Erythroblast (primary cell): ENCODE measurements at regions not wholly inside any gene's neighbourhood (a gene's known extent, or its start where the extent isn't known, plus 50 kb on each side); places are given as distances from the start of the nearest gene placed in this dataset.
"Not testable (repeated sequence)": the region's sequence is repeated elsewhere in the genome, so short reads cannot be mapped to it uniquely, and the experiment has no call there.

Experiments
- DNase-seq, 2 experiments: peaks; one replicate each; lab custom pipeline; 2025; lab: John Stamatoyannopoulos, UW
- GATA1 ChIP-seq: IDR thresholded peaks from 2 replicates; pipeline ENCODE4 v1.6.1; 2011; ENCODE audit warnings: low read depth, mild to moderate bottlenecking, control low read depth, low read length, moderate library complexity
- POLR2A ChIP-seq: IDR thresholded peaks from 2 replicates; pipeline ENCODE4 v1.6.1; 2011; ENCODE audit warnings: mild to moderate bottlenecking, low read length

GRCh38 chr10:121266370-121266769 lies 331.9 kb downstream of the FGFR2 start:
- no peak for DNase-seq
- no peak for TF ChIP-seq POLR2A
- no peak for TF ChIP-seq GATA1

GRCh38 chr10:121267236-121268003 lies 330.8 kb downstream of the FGFR2 start:
- no peak for DNase-seq
- TF ChIP-seq GATA1 = no peak
- TF ChIP-seq POLR2A = no peak

DNA sequence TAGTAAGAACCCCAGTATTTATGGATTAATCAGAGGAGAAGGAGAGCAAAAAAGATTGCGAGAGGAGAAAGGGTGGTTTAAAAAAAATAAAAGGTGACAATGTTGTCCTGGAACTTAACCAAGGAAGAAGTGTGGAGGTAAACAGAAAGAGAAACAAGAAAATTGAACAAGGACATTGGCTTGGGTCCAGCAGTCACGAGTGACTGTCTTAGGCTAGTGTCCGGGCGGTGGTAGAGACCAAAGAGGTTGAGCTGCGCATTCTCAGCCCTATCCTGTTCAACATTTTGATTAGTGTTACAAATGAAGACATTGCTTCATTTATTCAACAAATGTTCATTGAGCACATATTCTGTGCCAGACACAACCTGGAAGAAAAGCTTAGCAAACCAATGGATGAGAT lies 329.9 kb downstream of the FGFR2 start:
- no peak for TF ChIP-seq POLR2A
- TF ChIP-seq GATA1 = no peak

GRCh38 chr10:121268863-121269432 lies 329.3 kb downstream of the FGFR2 start:
- no peak for TF ChIP-seq POLR2A
- TF ChIP-seq GATA1 = no peak
- no peak for DNase-seq

More for the DNA sequence above, 329.9 kb downstream of the FGFR2 start:
- no peak for DNase-seq

DNA sequence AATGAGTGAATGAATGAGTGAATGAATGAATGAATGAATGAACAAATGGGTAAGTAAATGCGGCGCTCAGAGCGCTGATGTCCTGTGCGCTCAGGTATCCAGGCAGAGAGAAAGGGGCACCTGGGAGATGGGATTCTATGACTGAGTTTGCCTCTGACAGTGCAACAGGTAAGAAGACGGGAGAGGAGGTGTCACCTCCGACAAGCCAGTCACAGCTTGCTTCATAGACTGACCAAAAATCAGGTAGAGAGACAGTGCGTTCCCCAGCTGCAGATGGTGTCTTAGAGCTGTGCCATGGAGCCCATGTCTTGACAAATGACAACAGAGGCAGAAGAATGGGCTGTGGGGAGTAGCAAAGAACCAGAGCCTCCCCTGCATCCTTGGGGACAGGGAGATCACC lies 327.3 kb downstream of the FGFR2 start:
- no peak for DNase-seq
- TF ChIP-seq POLR2A = no peak
- no peak for TF ChIP-seq GATA1

DNA sequence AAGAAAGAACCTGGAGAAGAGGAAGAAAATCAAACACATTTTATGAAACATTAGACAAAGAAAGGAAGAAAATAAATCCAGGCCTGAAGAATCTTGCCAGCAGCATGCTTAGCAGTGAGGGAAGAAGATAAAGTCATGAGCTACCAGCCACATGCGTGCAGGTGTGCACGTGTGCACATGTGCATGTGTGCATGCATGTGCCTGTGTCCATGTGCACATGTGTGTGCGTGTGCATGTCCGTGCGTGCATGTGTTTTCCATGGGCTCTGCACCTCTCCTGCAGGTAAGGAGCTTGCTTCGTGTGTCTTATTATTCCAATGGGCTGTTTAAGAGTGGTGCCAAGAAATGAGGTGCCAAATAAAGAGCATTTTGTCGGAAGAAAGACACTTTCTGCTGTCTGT lies 322.2 kb downstream of the FGFR2 start:
- TF ChIP-seq POLR2A (no peak), GATA1 (no peak)

DNA sequence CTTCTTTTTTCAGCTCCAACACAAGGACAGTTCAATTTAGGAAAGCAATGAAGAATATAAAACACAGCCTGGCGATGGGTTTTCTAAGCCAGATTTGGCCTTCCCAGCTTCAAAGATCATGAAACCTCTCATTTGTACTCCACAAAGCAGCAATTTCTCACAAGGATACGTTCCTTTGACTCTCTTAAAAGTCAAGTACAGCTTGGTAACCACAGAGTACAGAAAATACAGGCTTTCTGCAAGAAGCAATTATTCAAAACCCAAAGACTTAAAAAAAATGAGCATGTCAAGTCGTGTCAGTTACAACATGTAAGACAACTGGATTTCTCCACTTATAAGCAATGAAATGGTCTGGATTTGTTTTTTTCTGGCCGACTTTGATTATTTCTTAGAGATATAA lies 321.4 kb downstream of the FGFR2 start:
- no peak for DNase-seq
- TF ChIP-seq GATA1 = no peak
- no peak for TF ChIP-seq POLR2A

More for the DNA sequence above, 322.2 kb downstream of the FGFR2 start:
- no peak for DNase-seq

GRCh38 chr10:121278386-121278785 lies 319.9 kb downstream of the FGFR2 start:
- not testable (repeated sequence) for DNase-seq

GRCh38 chr10:121281576-121281975 lies 316.7 kb downstream of the FGFR2 start:
- TF ChIP-seq GATA1 (no peak), POLR2A (no peak)
- DNase-seq = no peak

GRCh38 chr10:121282264-121282663 lies 316.0 kb downstream of the FGFR2 start:
- no peak for DNase-seq
- TF ChIP-seq POLR2A = no peak
- TF ChIP-seq GATA1 = no peak

GRCh38 chr10:121282797-121283515 lies 315.3 kb downstream of the FGFR2 start:
- no peak for TF ChIP-seq POLR2A
- TF ChIP-seq GATA1 = no peak
- DNase-seq = no peak

GRCh38 chr10:121284936-121285335 lies 313.3 kb downstream of the FGFR2 start:
- TF ChIP-seq GATA1 (no peak), POLR2A (no peak)

GRCh38 chr10:121285406-121286196 lies 312.6 kb downstream of the FGFR2 start:
- DNase-seq = no peak

More at GRCh38 chr10:121284936-121285335, 313.3 kb downstream of the FGFR2 start:
- no peak for DNase-seq

DNA sequence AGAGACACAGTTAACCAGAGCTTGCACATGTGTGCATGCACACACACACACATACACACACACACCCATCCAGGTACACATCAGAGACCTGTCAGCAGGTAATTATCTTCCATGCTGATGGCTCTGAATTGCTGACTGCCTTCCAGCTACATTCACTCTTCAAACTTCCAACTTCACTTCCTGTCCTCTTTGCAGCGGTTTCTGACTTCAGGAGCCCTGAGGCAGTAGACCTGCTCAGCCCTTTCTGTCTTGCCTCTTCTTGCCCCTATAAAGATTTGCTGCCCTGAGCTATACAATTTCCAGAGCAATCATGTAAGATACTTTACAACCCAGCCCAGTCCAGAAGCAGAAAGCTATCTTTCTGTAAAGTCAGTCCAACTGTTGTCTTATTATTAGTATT lies 310.2 kb downstream of the FGFR2 start:
- no peak for TF ChIP-seq GATA1
- TF ChIP-seq POLR2A = no peak
- DNase-seq = no peak

More at GRCh38 chr10:121285406-121286196, 312.6 kb downstream of the FGFR2 start:
- TF ChIP-seq GATA1 (no peak), POLR2A (no peak)
